Muscle layer of colon (tissue), 2 donors: ENCODE measurements at regions not wholly inside any gene's neighbourhood (a gene's known extent, or its start where the extent isn't known, plus 50 kb on each side); places are given as distances from the start of the nearest gene placed in this dataset.

Source experiments
- H3K27ac ChIP-seq: one replicate; pipeline ENCODE4 v1.7.0; 2013; ENCODE audit warnings: low read depth, mild to moderate bottlenecking, low read length, moderate library complexity
- H3K27me3 ChIP-seq, 2 donors: one replicate each; pipeline ENCODE4 v1.7.0; 2013; ENCODE audit warnings: low read length in 2 of 2, mild to moderate bottlenecking in 2 of 2; ENCODE audit not compliant: insufficient read depth in 2 of 2, control insufficient read depth in 1 of 2
- H3K36me3 ChIP-seq: one replicate; pipeline ENCODE4 v1.7.0; 2013; ENCODE audit warnings: mild to moderate bottlenecking, low read length; ENCODE audit not compliant: insufficient read depth
- H3K4me1 ChIP-seq: one replicate; pipeline ENCODE4 v1.7.0; 2013; ENCODE audit warnings: mild to moderate bottlenecking, low read length; ENCODE audit not compliant: insufficient read depth
- H3K4me3 ChIP-seq, 2 donors: one replicate each; pipeline ENCODE4 v1.7.0; 2013; ENCODE audit warnings: low read length in 2 of 2, low read depth in 1 of 2, mild to moderate bottlenecking in 1 of 2, moderate library complexity in 1 of 2
- H3K9ac ChIP-seq: one replicate; pipeline ENCODE4 v1.7.0; 2013; ENCODE audit warnings: low read length
- H3K9me3 ChIP-seq: one replicate; pipeline ENCODE4 v1.7.0; 2013; ENCODE audit warnings: mild to moderate bottlenecking, low read length
- donor health status: abdominal sarcoma.
- donor health status: Adenocarcinoma of cecum.

- H3K9ac ChIP-seq, result no peak overlapping the region
- H3K4me1 ChIP-seq, result no peaks in the 10 kb centered on the region
- H3K9me3 ChIP-seq, result no peaks in the 10 kb centered on the region
- H3K4me3 ChIP-seq, result no peak overlapping the region
- no peak overlapping the region for H3K27ac ChIP-seq
- H3K36me3 ChIP-seq, result no peaks in the 10 kb centered on the region
- no peaks in the 10 kb centered on the region for H3K27me3 ChIP-seq
Measured at GRCh38 chr22:44405661-44406060, 92.4 kb downstream of the RTL6 start.

- H3K9me3 ChIP-seq, result no peaks in the 10 kb centered on the region
- H3K27me3 ChIP-seq, result no peaks in the 10 kb centered on the region
- H3K9ac ChIP-seq, result no peak overlapping the region
- no peak overlapping the region for H3K27ac ChIP-seq
- no peaks in the 10 kb centered on the region for H3K4me1 ChIP-seq
- H3K4me3 ChIP-seq, result no peak overlapping the region
- H3K36me3 ChIP-seq, result no peaks in the 10 kb centered on the region
Measured at GRCh38 chr22:44404341-44405020, 91.7 kb upstream of the SHISAL1 start.

GRCh38 chr22:44403602-44404329 is 91.0 kb upstream of the SHISAL1 start:
- H3K4me1 ChIP-seq, result no peaks in the 10 kb centered on the region
- H3K27me3 ChIP-seq, result no peaks in the 10 kb centered on the region
- H3K36me3 ChIP-seq, result no peaks in the 10 kb centered on the region
- H3K9me3 ChIP-seq, result no peaks in the 10 kb centered on the region
- H3K4me3 ChIP-seq, result no peak overlapping the region
- no peak overlapping the region for H3K27ac ChIP-seq
- H3K9ac ChIP-seq, result no peak overlapping the region

GRCh38 chr22:44403166-44403565 is 90.4 kb upstream of the SHISAL1 start:
- no peaks in the 10 kb centered on the region for H3K9me3 ChIP-seq
- H3K36me3 ChIP-seq, result no peaks in the 10 kb centered on the region
- no peak overlapping the region for H3K4me3 ChIP-seq
- no peak overlapping the region for H3K27ac ChIP-seq
- no peak overlapping the region for H3K9ac ChIP-seq
- no peaks in the 10 kb centered on the region for H3K4me1 ChIP-seq
- no peaks in the 10 kb centered on the region for H3K27me3 ChIP-seq

- Histone ChIP-seq H3K36me3 (no peaks in the 10 kb centered on the region), H3K4me1 (no peaks in the 10 kb centered on the region), H3K27me3 (no peaks in the 10 kb centered on the region), H3K9me3 (no peaks in the 10 kb centered on the region), H3K4me3 (no peak overlapping the region), H3K9ac (no peak overlapping the region), H3K27ac (no peak overlapping the region)
Measured at GRCh38 chr22:44402196-44403111, 89.7 kb upstream of the SHISAL1 start.

GRCh38 chr22:44401783-44402110 is 89.0 kb upstream of the SHISAL1 start:
- Histone ChIP-seq H3K36me3 (no peaks in the 10 kb centered on the region), H3K27me3 (no peaks in the 10 kb centered on the region), H3K9me3 (no peaks in the 10 kb centered on the region), H3K27ac (no peak overlapping the region), H3K4me3 (no peak overlapping the region), H3K4me1 (no peaks in the 10 kb centered on the region), H3K9ac (no peak overlapping the region)

GRCh38 chr22:44400763-44401060 is 88.0 kb upstream of the SHISAL1 start:
- H3K36me3 ChIP-seq, result no peaks in the 10 kb centered on the region
- no peaks in the 10 kb centered on the region for H3K9me3 ChIP-seq
- H3K4me3 ChIP-seq, result no peak overlapping the region
- no peaks in the 10 kb centered on the region for H3K27me3 ChIP-seq
- H3K9ac ChIP-seq, result no peak overlapping the region
- H3K4me1 ChIP-seq, result no peaks in the 10 kb centered on the region
- H3K27ac ChIP-seq, result no peak overlapping the region

- no peaks in the 10 kb centered on the region for H3K36me3 ChIP-seq
- H3K27me3 ChIP-seq, result no peaks in the 10 kb centered on the region
- no peaks in the 10 kb centered on the region for H3K4me1 ChIP-seq
- H3K9ac ChIP-seq, result no peak overlapping the region
- no peaks in the 10 kb centered on the region for H3K9me3 ChIP-seq
- H3K4me3 ChIP-seq, result no peak overlapping the region
- H3K27ac ChIP-seq, result no peak overlapping the region
Measured at GRCh38 chr22:44399906-44400762, 87.4 kb upstream of the SHISAL1 start.

- H3K9me3 ChIP-seq, result no peaks in the 10 kb centered on the region
- no peaks in the 10 kb centered on the region for H3K27me3 ChIP-seq
- no peaks in the 10 kb centered on the region for H3K4me1 ChIP-seq
- no peak overlapping the region for H3K4me3 ChIP-seq
- no peak overlapping the region for H3K9ac ChIP-seq
- H3K27ac ChIP-seq, result no peak overlapping the region
- no peaks in the 10 kb centered on the region for H3K36me3 ChIP-seq
Measured at GRCh38 chr22:44398856-44399837, 86.4 kb upstream of the SHISAL1 start.
